Breast epithelium (tissue), 3 donors: ENCODE measurements at regions not wholly inside any gene's neighbourhood (a gene's known extent, or its start where the extent isn't known, plus 50 kb on each side); places are given as distances from the start of the nearest gene placed in this dataset.

ENCODE experiments used
- CTCF ChIP-seq, 3 donors: fragments of 450-650 bp; IDR thresholded peaks; one replicate each; pipeline ENCODE4 v1.5.1; 2016 to 2017; ENCODE audit warnings: antibody characterized with exemption in 3 of 3, mild to moderate bottlenecking in 3 of 3, moderate library complexity in 3 of 3
- POLR2A ChIP-seq: fragments of 450-650 bp; IDR thresholded peaks from one replicate; pipeline ENCODE4 v1.6.1; 2016; ENCODE audit warnings: antibody characterized with exemption, mild to moderate bottlenecking, moderate library complexity

GRCh38 chr16:51022955-51023354 lies 128.1 kb downstream of the SALL1 start:
- TF ChIP-seq CTCF (IDR thresholded peaks at IDR 0.05): no peak
- no peak for TF ChIP-seq POLR2A
